SJCRH30 (cell line): ENCODE measurements at regions not wholly inside any gene's neighbourhood (a gene's known extent, or its start where the extent isn't known, plus 50 kb on each side); places are given as distances from the start of the nearest gene placed in this dataset.
"Not testable (repeated sequence)": the region's sequence is repeated elsewhere in the genome, so short reads cannot be mapped to it uniquely, and the experiment has no call there.

ENCODE experiments used
- DNase-seq, 2 experiments: peaks; one replicate each; pipeline ENCODE4 v3.0.0-alpha.2; 2015 to 2020
- H3K27ac ChIP-seq: fragments of 250-450 bp; sonication (Bioruptor Pico); 2 replicates; pipeline ENCODE4 v1.5.1; 2020; ENCODE audit warnings: mild to moderate bottlenecking, moderate library complexity
- H3K27me3 ChIP-seq: fragments of 250-450 bp; sonication (Bioruptor Pico); 2 replicates; pipeline ENCODE4 v1.5.1; 2020; ENCODE audit warnings: mild to moderate bottlenecking, moderate library complexity
- H3K36me3 ChIP-seq: fragments of 250-450 bp; sonication (Bioruptor Pico); 2 replicates; pipeline ENCODE4 v1.5.1; 2020; ENCODE audit warnings: mild to moderate bottlenecking, moderate library complexity
- H3K4me1 ChIP-seq: fragments of 250-450 bp; sonication (Bioruptor Pico); 2 replicates; pipeline ENCODE4 v1.5.1; 2020; ENCODE audit warnings: mild to moderate bottlenecking, moderate library complexity
- H3K4me3 ChIP-seq: fragments of 250-450 bp; sonication (Bioruptor Pico); 2 replicates; pipeline ENCODE4 v1.5.1; 2020; ENCODE audit warnings: mild to moderate bottlenecking, moderate library complexity
- H3K9me3 ChIP-seq: fragments of 250-450 bp; sonication (Bioruptor Pico); replicated peaks from 2 replicates; pipeline ENCODE4 v1.5.1; 2020; ENCODE audit warnings: mild to moderate bottlenecking, moderate library complexity

DNA sequence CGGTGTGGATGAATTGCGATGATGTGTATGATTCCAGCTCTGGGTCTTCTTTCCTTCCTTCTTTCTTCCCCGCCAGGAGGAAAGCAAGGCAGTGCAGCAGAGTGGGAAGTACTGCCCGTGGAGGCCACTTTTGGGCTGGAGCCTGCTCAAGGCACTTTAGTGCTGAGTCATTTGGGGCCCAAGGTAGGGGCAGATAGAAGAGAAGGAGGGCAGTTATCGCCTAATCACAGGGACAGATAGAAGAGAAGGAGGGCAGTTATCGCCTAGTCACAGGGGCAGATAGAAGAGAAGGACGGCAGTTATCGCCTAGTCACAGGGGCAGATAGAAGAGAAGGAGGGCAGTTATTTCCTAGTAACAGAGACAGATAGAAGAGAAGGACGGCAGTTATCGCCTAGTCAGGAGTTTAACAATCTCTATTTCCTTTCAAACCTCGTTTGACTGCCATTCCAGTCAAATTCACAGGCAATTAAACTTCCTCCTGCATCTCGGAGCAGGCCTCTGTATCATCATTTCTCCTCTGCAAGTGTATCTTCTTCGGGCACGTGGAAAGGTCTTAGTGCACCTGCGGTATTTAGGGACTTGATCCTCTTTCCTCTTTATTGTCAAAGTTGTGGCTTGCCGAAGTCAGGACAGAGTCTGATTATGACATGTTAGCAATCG is 5277.5 kb upstream of the TPTE start:
- H3K27me3 ChIP-seq, H3K36me3 ChIP-seq, DNase-seq, H3K4me3 ChIP-seq, H3K9me3 ChIP-seq, H3K27ac ChIP-seq, H3K4me1 ChIP-seq: not testable (repeated sequence)

DNA sequence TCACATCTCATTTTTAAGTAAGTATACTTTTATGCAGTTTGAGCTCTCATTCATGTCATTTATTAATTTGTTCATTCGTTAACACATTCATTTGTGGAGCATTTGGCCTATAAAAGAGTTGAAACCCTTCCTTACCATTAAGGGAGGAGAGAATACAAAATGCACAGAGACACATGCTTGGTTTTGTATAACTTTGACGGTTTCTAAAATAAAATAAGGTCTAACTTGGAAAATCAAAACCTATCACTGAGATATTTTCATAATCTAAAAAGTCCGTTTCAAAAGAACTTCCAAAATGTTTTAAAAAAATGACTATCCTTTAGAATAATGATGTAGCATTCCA is 5277.0 kb upstream of the TPTE start:
- not testable (repeated sequence) for H3K27me3 ChIP-seq, H3K36me3 ChIP-seq, H3K9me3 ChIP-seq, H3K4me3 ChIP-seq, H3K4me1 ChIP-seq, DNase-seq, H3K27ac ChIP-seq

DNA sequence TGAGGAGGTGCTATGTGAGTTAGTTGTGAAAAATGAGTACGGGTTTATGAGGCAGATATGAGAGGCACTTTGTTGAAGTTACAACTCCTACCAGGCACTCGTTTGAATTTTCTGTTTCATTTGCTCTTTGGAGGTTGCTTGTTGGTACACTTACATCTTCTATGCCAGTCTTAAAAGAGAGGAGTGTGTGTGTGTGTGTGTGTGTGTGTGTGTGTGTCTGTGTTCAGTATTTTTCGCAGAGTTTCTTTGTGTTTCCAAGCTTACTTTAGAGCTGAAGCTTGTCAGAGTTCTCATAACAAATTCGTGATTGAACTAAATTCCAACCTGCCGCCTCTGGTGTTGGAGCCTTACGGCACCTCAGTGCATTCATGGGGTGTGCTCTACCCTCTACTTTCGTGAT is 5276.4 kb upstream of the TPTE start:
- not testable (repeated sequence) for H3K36me3 ChIP-seq, H3K4me3 ChIP-seq, H3K9me3 ChIP-seq, H3K27me3 ChIP-seq, H3K27ac ChIP-seq, DNase-seq, H3K4me1 ChIP-seq

DNA sequence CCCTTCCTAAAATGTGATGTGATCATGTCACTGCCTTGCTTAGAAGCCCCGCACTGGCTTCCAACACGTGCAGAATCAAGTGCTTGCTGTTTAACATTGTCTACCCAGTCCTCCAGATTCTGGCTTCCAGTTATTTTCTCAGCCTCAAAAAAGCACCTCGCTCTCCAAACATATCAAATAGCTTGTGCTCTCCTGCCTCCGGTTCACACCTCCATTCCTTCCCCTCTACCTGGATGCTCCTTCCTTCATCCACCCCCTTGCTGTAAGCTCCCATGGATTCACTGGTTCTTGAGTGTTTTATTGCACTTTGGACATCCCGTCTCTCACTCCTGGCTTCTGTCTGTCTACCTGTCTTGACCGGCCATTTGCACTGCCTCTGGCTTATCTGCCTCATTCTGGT is 5275.0 kb upstream of the TPTE start:
- H3K4me3 ChIP-seq, H3K9me3 ChIP-seq, DNase-seq, H3K27ac ChIP-seq, H3K4me1 ChIP-seq, H3K27me3 ChIP-seq, H3K36me3 ChIP-seq: not testable (repeated sequence)

DNA sequence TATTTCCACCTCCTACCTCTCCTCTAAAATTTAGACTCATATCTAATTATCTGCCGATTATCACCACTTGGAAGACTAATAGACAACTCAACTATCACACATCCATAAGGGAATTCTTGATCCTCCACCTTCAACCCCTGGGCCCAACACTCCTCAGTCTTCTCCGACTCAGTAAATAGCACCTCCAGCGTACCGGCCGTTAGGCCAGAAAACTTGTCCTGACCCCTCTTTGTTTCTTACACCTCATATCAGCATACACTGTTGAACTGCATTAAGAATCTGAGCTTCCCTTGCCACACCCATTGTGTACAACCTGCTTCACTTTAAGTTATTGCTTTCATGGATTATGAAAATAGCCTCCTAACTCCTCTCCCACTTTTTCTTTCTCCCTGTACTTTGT is 5274.0 kb upstream of the TPTE start:
- H3K27ac ChIP-seq, H3K4me1 ChIP-seq, H3K9me3 ChIP-seq, DNase-seq, H3K36me3 ChIP-seq, H3K4me3 ChIP-seq, H3K27me3 ChIP-seq: not testable (repeated sequence)

DNA sequence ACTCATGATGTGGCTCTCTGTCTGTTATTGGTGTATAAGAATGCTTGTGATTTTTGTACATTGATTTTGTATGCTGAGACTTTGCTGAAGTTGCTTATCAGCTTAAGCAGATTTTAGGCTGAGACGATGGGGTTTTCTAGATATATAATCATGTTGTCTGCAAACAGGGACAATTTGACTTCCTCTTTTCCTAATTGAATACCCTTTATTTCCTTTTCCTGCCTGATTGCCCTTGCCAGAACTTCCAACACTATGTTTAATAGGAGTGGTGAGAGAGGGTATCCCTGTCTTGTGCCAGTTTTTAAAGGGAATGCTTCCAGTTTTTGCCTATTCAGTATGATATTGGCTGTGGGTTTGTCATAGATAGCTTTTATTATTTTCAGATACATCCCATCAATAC is 5271.3 kb upstream of the TPTE start:
- H3K9me3 ChIP-seq, H3K4me1 ChIP-seq, H3K36me3 ChIP-seq, H3K4me3 ChIP-seq, H3K27me3 ChIP-seq, H3K27ac ChIP-seq, DNase-seq: not testable (repeated sequence)

DNA sequence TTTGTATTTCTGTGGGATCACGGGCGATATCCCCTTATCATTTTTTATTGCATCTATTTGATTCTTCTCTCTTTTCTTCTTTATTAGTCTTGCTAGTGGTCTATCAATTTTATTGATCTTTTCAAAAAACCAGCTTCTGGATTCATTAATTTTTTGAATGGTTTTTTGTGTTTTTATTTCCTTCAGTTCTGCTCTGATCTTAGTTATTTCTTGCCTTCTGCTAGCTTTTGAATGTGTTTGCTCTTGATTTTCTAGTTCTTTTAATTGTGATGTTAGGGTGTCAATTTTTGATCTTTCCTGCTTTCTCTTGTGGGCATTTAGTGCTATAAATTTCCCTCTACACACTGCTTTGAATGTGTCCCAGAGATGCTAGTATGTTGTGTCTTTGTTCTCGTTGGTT is 5270.2 kb upstream of the TPTE start:
- H3K27ac ChIP-seq, result not testable (repeated sequence)

DNA sequence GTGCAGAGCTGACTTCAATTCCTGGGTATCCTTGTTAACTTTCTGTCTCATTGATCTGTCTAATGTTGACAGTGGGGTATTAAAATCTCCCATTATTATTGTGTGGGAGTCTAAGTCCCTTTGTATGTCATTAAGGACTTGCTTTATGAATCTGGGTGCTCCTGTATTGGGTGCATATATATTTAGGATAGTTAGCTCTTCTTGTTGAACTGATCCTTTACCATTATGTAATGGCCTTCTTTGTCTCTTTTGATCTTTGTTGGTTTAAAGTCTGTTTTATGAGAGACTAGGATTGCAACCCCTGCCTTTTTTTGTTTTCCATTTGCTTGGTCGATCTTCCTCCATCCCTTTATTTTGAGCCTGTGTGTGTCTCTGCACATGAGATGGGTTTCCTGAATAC is 5269.5 kb upstream of the TPTE start:
- H3K9me3 ChIP-seq, H3K27ac ChIP-seq, H3K4me1 ChIP-seq, DNase-seq, H3K4me3 ChIP-seq, H3K36me3 ChIP-seq, H3K27me3 ChIP-seq: not testable (repeated sequence)

More for the DNA sequence above, 5270.2 kb upstream of the TPTE start:
- not testable (repeated sequence) for H3K27me3 ChIP-seq, DNase-seq, H3K4me1 ChIP-seq, H3K9me3 ChIP-seq, H3K4me3 ChIP-seq, H3K36me3 ChIP-seq
